Body of pancreas (tissue), 4 donors: ENCODE measurements at regions not wholly inside any gene's neighbourhood (a gene's known extent, or its start where the extent isn't known, plus 50 kb on each side); places are given as distances from the start of the nearest gene placed in this dataset.

ENCODE experiments used
- CTCF ChIP-seq, 7 experiments: fragments of 450-650 bp in 4 of 7; fragments of 200-600 bp in 3 of 7; sonication (generic) in 3 of 7; IDR thresholded peaks; one replicate each; pipeline ENCODE4 v1.5.1; 2016 to 2019; ENCODE audit warnings: antibody characterized with exemption in 7 of 7
- POLR2A ChIP-seq, 3 donors: fragments of 450-650 bp; IDR thresholded peaks; one replicate each; pipeline ENCODE4 v1.6.1; 2016; ENCODE audit warnings: antibody characterized with exemption in 3 of 3, mild to moderate bottlenecking in 2 of 3

GRCh38 chr12:20011200-20011599 lies 357.1 kb upstream of the PDE3A start:
- TF ChIP-seq CTCF (IDR thresholded peaks at IDR 0.05) (no peak), POLR2A (IDR thresholded peaks at IDR 0.05) (no peak)
